Stimulated activated CD8-positive, alpha-beta memory T cell treated with anti-CD3 and anti-CD28 coated beads, Interleukin-12 subunit alpha, Interleukin-12 subunit beta, amount 100 ng/mL, for 4 hours (primary cell): ENCODE measurements at regions not wholly inside any gene's neighbourhood (a gene's known extent, or its start where the extent isn't known, plus 50 kb on each side); places are given as distances from the start of the nearest gene placed in this dataset.
"Not testable (repeated sequence)": the region's sequence is repeated elsewhere in the genome, so short reads cannot be mapped to it uniquely, and the experiment has no call there.

Experiments
- DNase-seq: peaks from one replicate; pipeline ENCODE4 v3.0.0-alpha.2; 2020; ENCODE audit warnings: low read depth

DNA sequence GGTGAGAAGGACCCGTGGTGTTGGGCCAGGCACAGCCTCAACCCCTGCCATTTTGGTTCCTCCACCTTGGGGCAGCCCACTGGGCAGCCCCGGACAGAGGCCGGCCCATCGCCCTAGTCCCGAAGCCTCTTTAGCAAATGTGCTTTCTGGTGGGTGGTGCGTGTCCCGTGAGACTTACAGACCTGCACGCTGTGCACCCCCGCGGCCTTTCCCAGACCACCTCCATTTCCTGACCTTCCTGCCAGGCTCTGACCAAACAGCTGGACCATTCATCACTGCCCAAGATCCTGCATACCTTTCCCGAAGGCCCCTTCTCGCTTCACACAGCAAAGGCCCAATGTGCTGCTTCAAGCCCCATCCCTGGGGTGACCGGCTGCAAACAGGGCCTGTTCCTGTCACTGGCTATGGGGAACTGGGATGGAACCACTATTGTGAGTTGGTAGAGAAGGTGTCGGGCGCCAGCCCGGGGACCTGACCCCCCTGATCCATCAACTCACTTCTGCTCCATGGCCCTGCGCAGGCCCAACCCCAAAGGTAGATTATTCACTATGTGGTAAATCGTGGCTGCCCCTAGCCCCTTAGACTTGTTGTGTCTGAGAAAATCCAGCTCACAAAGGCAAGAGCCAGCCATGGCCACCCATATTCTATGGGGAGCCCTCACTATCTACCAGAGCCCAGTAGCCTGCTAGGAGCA is 341.0 kb downstream of the EIPR1 start:
- DNase-seq = no peak

DNA sequence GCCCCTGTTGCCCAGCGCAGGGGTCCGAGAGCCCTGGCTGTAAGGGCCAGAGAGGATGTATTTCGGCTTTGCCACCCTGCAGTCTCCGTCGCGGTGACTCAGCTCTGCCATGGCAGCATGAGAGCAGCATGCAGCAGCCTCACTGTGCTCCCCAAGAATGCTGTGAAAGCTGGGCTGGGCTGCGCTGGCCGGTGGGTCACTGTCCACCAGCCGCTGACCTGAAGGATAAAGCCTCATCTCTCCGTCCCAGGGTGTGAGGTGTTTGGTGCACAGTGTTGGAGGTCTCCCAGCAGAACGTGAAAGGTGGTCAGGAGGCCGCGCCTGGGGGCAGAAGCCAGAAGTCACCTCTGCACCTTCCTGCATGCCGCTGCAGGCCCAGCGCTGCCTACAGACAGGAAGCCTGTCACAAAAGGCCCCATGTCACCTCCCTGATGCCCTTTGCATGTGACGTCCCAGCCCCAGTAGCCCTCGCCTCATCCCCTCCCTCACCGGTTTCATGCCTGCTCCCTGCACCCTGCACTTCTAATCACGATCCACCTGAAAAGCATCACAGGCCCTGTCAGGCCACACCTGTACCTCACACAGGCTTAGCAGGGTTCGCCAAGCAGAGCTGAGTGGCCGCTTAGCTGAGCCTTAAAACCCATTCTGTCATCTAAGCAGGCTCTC is 342.1 kb downstream of the EIPR1 start:
- DNase-seq = no peak

DNA sequence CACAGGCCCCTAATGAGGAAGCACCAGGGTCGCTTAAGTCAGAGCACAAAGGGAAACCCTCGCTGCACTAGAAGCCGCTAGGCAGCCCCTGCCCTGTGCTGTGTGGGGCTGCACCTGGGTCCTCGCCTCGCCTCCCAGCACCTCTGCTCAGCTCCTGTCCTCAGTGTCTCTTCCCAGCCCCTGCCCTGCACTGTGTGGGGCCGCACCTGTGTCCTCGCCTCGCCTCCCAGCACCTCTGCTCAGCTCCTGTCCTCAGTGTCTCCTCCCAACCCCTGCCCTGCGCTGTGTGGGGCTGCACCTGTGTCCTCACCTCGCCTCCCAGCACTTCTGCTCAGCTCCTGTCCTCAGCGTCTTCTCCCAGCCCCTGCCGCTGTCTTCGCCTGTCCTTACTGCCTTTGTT is 342.8 kb downstream of the EIPR1 start:
- DNase-seq = no peak

DNA sequence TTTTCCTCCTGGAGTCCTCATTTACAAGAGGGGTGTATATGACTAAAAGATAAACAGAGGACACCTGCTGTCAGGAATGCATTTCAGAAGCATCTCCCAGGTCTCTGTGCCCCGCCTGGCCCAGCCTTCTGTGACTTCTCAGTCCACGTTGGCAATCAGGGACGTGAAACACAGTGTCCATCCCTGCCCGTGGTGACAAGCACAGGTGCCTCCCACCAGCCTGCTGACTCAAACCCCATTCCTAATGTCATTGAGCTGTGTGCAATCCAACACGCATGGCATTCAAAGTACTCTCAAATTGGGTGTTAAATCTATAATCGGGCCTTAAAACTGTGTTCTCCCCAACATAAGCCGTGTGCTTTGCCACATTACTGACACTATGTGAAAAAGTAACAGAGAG is 343.2 kb downstream of the EIPR1 start:
- no peak for DNase-seq

DNA sequence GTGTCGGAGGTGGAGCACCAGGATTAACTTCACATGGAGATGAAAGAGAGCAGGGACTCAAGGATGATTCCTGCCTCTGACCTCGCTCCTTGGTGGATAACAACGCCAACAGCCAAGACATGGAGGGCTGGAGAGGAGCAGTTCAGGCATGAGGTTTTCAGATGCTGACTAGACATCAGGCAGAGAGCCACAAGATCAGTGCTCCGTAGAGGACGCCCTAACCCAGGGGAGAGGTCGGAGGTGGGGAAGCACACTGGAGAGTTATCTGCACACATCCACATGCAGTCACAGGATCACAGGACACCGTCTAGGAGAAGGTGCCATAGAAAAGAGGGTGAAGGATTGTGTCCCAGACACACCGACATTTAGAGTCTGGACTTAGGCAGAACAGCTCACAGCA is 344.3 kb downstream of the EIPR1 start:
- DNase-seq = no peak

- DNase-seq = not testable (repeated sequence)
These were observed 346.8 kb downstream of the EIPR1 start for GRCh38 chr2:3030791-3031190.

- DNase-seq = no peak
These were observed 351.6 kb downstream of the EIPR1 start for GRCh38 chr2:3025984-3026383.

DNA sequence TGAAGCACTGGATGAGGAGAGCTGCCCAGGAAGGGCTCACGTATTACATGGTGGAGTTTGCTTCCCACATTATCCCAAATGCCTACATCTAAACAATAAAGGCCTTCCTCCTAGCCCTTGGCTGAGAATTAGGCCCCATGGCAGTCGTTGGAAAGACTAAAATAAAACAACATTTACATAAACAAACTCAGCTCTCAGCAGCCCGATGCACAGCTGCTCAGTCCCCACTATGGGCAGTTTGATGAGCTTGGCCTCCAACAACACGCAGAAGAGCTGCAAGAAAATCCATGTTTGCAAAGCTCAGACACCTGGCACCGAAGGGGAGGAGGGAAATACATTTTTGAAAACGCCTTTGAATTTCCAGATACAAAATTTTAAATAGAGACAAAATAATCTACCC is 352.4 kb downstream of the EIPR1 start:
- no peak for DNase-seq

GRCh38 chr2:3024401-3024935 is 353.1 kb downstream of the EIPR1 start:
- DNase-seq = no peak

GRCh38 chr2:3023531-3023930 is 354.1 kb downstream of the EIPR1 start:
- DNase-seq = no peak

- DNase-seq = no peak
These were observed 354.7 kb downstream of the EIPR1 start for GRCh38 chr2:3022841-3023372.

GRCh38 chr2:3021720-3022119 is 355.9 kb downstream of the EIPR1 start:
- no peak for DNase-seq

DNA sequence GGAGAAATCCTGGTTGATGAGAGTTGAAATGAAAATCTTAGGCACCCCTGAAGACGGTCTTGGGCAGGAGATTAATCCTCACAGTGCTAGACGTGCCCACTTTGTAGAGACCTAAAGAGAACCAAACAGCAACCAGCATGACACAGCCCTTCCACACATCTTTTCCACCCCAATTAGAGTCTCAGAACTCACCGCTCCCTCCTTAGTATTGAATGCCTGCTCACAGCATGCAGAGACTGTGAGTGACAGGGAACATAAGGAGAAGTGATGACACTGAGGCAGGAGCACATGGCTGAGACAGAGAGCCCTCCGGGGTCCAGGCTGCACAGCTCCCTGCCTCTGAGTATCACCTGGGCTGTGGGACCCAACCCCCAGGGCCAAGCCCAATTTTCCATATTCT is 367.6 kb downstream of the EIPR1 start:
- no peak for DNase-seq

- DNase-seq = no peak
These were observed 368.1 kb downstream of the EIPR1 start for GRCh38 chr2:3009483-3009882.

DNA sequence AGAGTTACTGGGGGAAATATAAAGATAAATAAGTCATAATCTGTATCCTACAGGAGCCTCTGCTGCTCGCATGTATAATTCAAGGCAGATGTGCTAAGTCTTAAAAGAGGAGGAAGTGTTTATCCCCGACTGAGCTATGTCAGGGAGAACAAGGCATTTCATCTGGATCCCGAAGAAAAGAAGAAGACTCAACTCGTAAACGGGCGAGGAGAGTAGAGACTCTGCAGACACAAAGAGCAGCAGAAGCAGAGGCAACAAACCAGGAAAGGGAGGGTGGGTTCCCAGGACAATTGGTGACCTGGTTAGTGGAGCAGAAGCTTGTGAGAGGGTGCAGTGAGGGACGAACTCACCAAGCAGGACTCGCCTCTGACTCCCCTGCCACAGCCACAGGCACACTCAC is 368.6 kb downstream of the EIPR1 start:
- no peak for DNase-seq

DNA sequence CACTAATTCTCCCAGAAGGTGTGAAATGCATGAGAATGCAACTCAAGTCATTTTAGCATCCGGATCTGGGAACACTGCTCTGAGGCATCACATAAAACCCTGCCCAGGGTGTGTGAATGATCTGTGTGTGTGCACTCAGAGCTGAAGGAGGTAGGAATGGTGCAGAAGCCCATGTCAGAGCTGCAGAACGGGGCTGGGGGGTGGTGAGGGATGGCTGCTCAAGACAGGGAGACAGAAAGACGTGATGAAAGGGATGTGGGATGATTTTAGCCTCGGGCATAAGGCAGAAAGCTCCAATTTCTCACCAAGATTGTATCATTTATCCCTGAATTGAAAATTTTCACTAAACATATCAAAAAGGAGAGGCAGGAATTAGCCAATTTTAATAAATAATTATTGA is 369.1 kb downstream of the EIPR1 start:
- DNase-seq = no peak

DNA sequence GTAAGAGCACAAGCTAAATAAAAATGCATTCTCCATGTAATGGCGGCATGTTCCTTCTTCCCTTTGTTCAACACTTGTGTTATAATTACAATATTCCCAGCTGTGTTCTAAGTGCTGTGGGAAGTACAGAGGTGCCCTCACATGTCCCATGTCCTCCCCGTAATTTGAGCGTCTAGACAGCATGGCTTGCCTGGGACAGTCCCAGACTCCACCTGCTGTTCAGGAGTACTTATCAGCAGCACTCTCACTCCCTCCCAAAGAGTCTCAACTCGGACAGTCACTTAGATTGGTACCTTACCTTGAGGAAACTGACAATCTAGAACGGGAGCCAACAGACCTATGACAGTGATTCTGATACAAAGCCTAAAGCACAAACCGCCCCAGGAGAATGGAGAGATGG is 370.5 kb downstream of the EIPR1 start:
- no peak for DNase-seq

DNA sequence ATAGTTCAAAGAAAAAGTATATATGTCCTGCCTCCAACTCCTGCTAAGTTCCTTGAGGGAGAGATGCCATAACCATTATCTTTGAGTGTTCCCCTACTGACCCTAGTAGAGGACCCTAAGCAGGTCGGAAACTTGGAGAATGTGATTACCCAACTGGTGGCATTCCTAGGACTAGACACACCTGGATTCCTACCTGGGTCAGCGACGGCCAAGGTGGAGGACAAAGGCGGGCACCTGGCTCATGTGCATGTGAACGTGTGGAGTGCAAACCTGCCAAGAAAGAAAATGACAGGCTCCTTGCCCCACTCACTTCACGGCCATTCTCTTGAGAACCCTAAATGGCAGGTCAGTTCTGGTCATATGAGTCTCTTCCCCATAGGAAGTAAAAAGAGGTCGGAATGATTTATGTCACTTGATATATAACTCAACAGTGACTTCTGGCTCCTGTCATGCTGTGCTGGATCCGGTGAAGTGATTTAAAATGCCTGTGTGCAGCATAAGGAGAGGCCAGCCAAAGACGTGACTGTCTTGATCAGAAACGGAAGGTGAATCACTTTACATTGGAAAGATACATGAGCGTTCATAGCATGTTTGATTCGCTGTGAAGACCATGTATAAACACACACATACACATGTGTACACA is 371.6 kb downstream of the EIPR1 start:
- DNase-seq = no peak

DNA sequence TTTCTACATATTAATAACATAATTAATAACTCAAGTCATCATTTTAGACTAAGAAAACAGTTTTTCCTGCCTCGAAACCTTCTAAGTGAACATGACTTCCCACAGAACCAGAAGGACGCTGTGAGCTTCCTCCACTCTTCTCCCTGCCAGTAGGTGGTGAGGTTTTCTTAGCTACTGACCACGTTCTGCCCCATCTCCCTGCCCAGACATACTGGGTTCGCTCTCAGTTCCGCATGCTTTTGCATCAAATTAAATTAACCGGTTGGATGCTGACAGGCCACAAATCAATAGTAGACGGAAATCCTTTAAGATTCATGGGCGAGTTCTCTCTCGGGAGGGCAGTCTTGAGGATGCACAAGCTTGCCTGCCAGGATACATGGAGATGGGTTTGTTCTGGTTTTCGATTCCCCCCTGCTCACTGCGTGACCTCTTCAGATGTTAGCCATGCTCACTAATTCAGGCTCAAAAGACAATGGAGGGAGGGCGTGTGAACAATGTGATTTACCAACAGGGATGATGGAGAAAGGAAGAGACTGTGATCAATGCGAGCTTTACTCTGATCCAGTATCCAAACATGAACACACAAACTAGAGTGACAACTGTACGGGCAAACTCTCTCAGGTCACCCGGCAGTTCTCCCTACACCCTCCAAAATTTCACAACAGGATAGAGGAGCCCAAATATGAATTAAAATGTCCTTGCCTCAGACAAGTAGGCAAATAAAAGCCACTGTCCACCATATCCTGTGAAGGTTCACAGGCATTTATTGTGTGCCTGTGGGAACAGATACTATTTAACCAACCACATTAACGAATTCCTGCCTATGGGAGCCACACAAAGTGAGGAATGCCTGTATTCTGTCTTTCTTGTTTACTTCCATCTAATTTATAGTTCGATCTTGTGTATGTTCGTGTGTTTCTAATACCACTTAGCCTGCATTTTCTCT is 375.7 kb downstream of the EIPR1 start:
- DNase-seq = no peak

- DNase-seq = no peak
These were observed 376.6 kb downstream of the EIPR1 start for GRCh38 chr2:3000968-3001367.

GRCh38 chr2:3000125-3000524 is 377.5 kb downstream of the EIPR1 start:
- DNase-seq = no peak

DNA sequence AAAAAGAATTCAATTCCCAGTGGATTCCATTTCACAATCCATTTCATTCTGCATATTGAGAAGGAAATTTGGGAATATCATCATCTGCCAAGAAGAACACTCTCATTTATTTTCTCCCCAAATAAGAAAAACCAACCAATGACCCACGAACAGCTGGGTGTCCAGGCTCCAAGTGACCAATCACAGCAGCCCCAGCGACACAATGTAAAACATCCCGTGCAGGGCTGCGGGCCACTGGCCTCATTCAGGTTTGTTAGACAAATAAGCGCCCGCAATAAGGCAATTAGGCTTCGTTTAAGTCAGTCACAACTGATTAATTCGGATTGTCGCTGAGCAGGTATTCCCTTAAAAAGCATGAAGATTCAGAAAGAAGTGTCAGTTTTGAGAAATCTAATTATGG is 378.6 kb downstream of the EIPR1 start:
- no peak for DNase-seq
